ENCODE measurements at regions not wholly inside any gene's neighbourhood (a gene's known extent, or its start where the extent isn't known, plus 50 kb on each side); places are given as distances from the start of the nearest gene placed in this dataset.

GRCh38 chr1:37270639-37271038 lies 203.7 kb upstream of the ZC3H12A start:
- TF ChIP-seq CTCF (IDR thresholded peaks at IDR 0.05; ENCODE audit: insufficient read depth, low read length) (no peak), REST (IDR thresholded peaks at IDR 0.05; ENCODE audit: insufficient replicate concordance, low read depth) (no peak), GABPA (IDR thresholded peaks at IDR 0.05; ENCODE audit: low read depth) (no peak), SPI1 (IDR thresholded peaks at IDR 0.05; ENCODE audit: borderline replicate concordance, low read depth) (no peak), POLR2AphosphoS5 (IDR thresholded peaks at IDR 0.05; ENCODE audit: low read depth) (no peak)
